HG03565 (cell line): ENCODE measurements at regions not wholly inside any gene's neighbourhood (a gene's known extent, or its start where the extent isn't known, plus 50 kb on each side); places are given as distances from the start of the nearest gene placed in this dataset.
"Not testable (repeated sequence)": the region's sequence is repeated elsewhere in the genome, so short reads cannot be mapped to it uniquely, and the experiment has no call there.

Experiments used
- ATAC-seq: cut with Tn5 transposase; IDR thresholded peaks from one replicate; pipeline ENCODE4 v1.9.1; 2021; ENCODE audit warnings: mild to moderate bottlenecking, moderate library complexity; ENCODE audit not compliant: unreplicated experiment

DNA sequence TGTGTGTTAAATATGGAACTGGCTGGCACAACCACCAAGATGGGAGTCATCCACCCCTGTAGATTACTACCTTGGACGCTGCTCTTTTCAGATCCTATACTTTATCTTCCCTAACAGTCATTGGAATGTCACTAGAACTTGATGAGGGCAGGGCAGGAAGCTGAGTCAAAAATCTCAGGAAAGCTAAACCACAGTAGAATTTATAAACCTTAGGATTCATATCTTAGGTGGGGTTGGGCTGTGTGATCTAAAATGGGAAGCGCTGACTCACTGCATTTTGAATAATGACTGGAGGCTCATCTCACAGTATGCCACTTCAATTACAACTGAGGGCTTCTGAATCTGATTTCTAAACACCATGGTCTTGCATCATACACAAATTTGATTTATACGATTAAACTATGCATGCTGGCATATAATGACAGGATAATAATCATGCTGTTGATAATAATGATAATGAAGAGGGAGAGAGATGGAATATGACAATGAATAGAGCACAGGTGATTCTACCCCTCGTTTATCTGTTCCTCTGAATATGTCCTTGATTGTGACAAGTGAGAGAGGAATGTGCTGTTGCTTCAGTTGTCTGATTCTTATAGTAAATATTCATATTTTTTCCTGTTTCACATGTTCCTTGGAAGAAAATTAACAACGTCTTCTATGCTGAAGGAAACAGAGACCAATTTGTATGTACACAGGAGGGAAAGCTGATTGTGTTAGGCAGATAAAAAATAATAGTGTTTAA is 270.3 kb upstream of the HS3ST1 start:
- no peak for ATAC-seq

- no peak for ATAC-seq
Measured at GRCh38 chr4:11698033-11698432, 269.3 kb upstream of the HS3ST1 start.

GRCh38 chr4:11693693-11694092 is 265.0 kb upstream of the HS3ST1 start:
- ATAC-seq = no peak

- no peak for ATAC-seq
Measured at GRCh38 chr4:11691236-11691635, 262.5 kb upstream of the HS3ST1 start.

DNA sequence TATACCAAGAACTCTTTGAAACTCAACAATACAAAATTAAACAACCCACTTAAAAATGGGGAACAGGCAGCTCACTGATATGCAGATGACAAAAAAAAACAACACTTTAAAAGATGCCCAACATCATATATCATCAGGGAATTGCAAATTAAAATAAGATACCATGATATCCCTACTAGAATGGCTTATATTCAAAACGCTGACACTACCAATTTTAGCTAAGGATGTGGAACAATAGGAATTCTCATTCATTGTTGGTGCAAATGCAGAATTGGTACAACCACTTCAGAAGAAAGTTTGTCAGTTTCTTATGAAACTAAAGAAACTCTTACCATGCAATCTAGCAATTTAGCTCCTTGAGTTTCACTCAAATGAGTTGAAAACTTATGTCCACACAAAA is 259.0 kb upstream of the HS3ST1 start:
- no peak for ATAC-seq

DNA sequence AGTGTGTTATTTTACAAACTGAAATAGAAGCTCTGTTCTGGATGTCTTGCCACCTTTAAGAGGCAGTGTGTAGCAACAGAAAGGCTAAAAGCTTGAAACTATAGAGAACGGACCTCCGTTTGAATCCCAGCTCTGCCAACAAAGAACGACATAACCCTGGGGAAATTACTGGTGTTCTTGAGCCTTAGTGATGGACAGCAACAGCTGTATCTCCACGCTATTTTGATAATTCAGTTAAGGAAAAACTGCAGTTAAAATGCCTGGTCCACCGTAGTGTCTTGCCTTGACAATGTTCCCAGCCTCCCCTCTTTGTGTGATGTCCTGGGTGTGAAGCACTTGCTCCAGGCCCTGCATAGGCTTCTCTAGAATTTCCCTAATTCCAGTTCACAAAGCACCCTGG is 256.8 kb upstream of the HS3ST1 start:
- ATAC-seq = no peak

DNA sequence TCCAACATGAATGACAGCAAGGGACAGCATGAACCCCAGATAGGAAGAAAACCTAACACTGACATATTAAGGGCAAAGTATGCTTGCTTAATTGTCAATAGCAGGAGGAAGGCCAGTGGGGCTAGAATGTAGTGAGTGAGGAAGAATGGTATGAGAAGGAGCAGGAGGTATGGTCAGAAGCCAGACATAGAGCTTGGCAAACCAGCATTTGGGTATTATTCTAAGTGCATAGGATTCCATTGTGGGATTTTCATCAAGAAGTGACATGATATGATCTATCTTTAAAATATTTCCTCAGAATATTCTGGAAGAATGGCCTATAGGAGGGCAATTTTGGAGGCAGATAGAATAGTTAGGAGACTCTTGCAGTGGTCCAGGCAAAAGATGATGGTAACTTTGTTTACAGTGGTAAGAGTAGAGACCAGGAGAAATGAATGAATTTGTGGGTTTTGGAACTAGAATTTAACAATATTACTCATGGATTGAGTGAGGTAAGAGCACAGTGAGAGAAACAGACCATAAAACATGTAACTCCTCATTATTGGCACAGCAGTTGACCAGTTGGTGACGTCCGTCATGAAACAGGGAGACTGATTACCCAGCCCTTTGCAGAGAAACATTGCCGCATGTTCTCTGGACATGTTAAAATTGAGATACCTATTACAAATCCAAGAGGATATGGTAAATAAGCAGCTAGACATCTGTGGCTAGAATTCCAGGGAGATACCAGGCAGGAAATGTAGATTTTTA is 246.5 kb upstream of the HS3ST1 start:
- ATAC-seq = no peak

- no peak for ATAC-seq
Measured at GRCh38 chr4:11670304-11670703, 241.6 kb upstream of the HS3ST1 start.

- ATAC-seq = no peak
Measured at GRCh38 chr4:11669156-11669555, 240.5 kb upstream of the HS3ST1 start.

DNA sequence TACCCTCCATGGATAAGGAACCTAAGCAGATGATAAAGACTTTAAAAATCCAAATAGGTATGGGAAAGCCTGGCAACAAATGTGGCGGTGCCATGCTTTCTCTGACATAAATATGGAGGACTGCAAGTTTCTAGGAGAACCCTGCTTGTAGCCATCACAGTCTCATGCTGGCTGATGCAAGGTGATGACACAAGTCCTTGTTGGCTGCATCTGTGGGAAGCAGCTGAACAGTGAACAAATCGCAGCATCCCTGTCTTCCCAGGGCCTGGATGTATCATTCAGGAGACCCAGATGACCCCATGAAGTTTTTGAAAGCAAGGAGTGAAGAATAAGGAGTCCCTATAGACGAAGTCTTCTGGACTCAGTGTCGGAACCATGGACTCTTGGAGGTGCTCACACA is 234.4 kb upstream of the HS3ST1 start:
- ATAC-seq = no peak

- no peak for ATAC-seq
Measured at GRCh38 chr4:11650801-11651596, 222.3 kb upstream of the HS3ST1 start.

DNA sequence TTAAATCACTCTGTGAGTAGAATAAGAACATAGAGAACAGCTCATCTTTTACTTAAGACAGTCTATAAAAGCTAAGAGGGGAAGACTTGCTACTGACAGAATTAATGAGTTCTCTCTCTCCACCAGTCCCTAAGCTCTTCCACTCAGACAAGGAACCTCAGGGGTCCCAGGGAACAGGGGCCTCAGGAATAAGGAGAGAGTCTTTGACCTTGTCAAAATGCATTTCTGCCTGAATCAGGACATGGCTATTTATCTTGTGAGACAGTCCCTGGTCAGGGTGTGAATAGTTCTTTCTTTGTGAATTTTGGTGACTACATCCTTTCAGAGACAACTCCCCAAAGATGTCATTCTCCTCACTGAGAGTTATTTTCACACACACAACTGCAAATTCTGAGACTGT is 218.7 kb upstream of the HS3ST1 start:
- ATAC-seq = no peak

- not testable (repeated sequence) for ATAC-seq
Measured at GRCh38 chr4:11643081-11643480, 214.4 kb upstream of the HS3ST1 start.

- no peak for ATAC-seq
Measured at GRCh38 chr4:11640584-11640983, 211.9 kb upstream of the HS3ST1 start.

DNA sequence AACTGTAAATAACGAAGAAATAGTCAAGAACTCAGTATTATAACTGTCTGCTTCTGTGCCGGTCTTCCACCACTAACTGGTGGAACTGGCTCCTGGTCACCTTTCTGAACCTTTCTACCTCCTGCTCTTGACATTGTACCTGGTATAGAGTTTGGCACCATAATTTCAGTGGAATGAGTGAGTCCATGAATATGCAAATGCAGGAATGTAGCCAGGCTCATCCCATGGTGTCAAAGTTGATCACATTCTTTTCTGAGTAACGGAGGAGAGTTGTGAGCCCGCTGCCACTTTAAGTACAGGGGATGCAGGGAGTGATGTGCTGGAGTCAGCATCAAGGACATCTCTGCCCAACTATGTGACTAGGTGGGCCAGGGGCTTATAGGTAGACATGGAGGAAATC is 207.9 kb upstream of the HS3ST1 start:
- no peak for ATAC-seq

DNA sequence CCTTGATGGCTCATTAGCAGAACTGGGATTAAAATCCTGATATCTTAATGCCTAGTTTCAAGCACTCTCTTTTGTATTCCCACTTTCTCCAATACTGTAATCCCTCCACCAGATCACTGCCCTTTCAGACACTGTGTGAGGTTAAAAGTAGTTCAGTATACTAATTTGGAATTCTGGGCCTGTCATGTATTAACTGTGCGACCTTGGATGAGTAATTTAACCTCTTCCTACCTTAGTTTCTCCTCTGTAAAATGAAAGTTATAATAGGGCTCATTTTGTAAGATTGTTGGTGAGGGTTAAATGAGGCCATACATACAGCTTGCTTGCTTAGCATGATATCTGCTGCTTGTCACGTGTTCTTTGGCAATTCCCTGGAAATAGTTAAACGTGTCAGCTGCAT is 207.3 kb upstream of the HS3ST1 start:
- no peak for ATAC-seq

- ATAC-seq = no peak
Measured at GRCh38 chr4:11635342-11635741, 206.6 kb upstream of the HS3ST1 start.

- ATAC-seq = no peak
Measured at GRCh38 chr4:11634283-11634682, 205.6 kb upstream of the HS3ST1 start.

DNA sequence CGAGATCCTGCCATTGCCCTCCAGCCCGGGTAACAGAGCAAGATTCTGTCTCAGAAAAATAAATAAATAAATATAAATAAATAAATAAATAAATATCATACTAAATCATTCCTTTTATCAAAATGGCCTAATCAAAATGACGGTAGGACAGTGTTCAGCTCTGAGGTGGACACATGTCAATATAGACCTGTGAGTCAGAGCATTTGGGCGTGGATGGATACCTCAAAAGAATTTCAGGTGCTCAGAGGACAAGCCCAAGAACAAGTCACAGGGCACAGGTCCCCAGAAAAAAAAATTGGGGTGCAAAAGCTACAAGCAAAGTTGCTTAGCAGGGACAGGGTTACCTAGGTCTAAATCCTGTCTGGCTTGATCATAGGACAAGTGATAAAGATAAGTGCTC is 204.7 kb upstream of the HS3ST1 start:
- ATAC-seq = no peak

GRCh38 chr4:11632483-11632882 is 203.8 kb upstream of the HS3ST1 start:
- ATAC-seq = no peak

GRCh38 chr4:11632025-11632424 is 203.3 kb upstream of the HS3ST1 start:
- ATAC-seq = no peak

DNA sequence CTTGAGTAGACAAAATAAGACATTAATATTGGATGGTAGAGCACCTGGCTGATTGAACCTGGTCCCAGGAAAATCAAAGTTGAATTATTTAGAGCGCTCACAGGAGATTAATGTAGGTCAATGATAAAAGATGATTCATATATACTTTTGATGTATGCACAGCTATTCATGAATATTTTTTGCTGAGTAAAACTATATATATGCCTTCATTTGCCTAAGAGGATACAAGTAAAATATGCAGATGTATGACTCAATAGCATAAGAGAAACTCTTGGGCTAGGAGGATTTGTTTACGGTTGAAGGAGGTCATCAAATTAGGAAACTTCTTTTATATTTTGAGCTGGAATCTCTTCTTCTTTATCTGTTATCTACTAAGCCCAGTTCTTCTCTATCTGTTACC is 202.7 kb upstream of the HS3ST1 start:
- ATAC-seq = no peak
